ENCODE measurements at regions not wholly inside any gene's neighbourhood (a gene's known extent, or its start where the extent isn't known, plus 50 kb on each side); places are given as distances from the start of the nearest gene placed in this dataset.
"Not testable (repeated sequence)": the region's sequence is repeated elsewhere in the genome, so short reads cannot be mapped to it uniquely, and the experiment has no call there.

- Histone ChIP-seq H3K18ac (ENCODE audit: low read length) (no peak overlapping the region), H3K27me3 (ENCODE audit: insufficient read depth, low read length, poor library complexity) (no peaks in the 10 kb centered on the region), H3K4me3 (ENCODE audit: low read length) (no peak overlapping the region), H3K4me1 (ENCODE audit: control insufficient read depth, low read depth, low read length) (peaks cover 5% of the 10 kb centered on the region), H3K79me1 (ENCODE audit: low read length) (no peaks in the 10 kb centered on the region), H3K36me3 (ENCODE audit: control insufficient read depth, insufficient read depth, low read length) (no peaks in the 10 kb centered on the region), H3K27ac (ENCODE audit: low read depth, low read length) (no peak overlapping the region), H4K8ac (ENCODE audit: low read depth, low read length) (no peak overlapping the region), H3K79me2 (ENCODE audit: control insufficient read depth, insufficient read depth, low read length) (no peaks in the 10 kb centered on the region), H4K5ac (ENCODE audit: low read length) (no peak overlapping the region), H3K23ac (ENCODE audit: low read length) (no peak overlapping the region), H2BK5ac (ENCODE audit: low read length) (no peak overlapping the region), H3K4ac (ENCODE audit: low read depth, low read length) (no peak overlapping the region), H3K4me2 (ENCODE audit: low read length) (no peak overlapping the region), H2BK120ac (ENCODE audit: low read depth, low read length) (no peak overlapping the region), H3K9ac (ENCODE audit: low read length) (no peak overlapping the region), H3K56ac (ENCODE audit: low read length) (no peak overlapping the region), H2AK5ac (ENCODE audit: low read length) (no peak overlapping the region), H2BK15ac (replicated peaks; ENCODE audit: low read depth) (no peak overlapping the region)
- no CpG with 5 or more reads among the region's 3 CpGs for WGBS (ENCODE audit: extremely low coverage, insufficient coverage, low lambda C conversion rate)
- no peak for DNase-seq
Measured at GRCh38 chr17:77836557-77837041, 121.9 kb upstream of the TNRC6C start.

GRCh38 chr17:77837072-77837471 is 121.4 kb upstream of the TNRC6C start:
- H2BK120ac ChIP-seq (ENCODE audit: low read depth, low read length); H3K23ac ChIP-seq (ENCODE audit: low read length); H3K4me3 ChIP-seq (ENCODE audit: low read length); H2BK15ac ChIP-seq (replicated peaks; ENCODE audit: low read depth); H3K18ac ChIP-seq (ENCODE audit: low read length); H3K36me3 ChIP-seq (ENCODE audit: control insufficient read depth, insufficient read depth, low read length); H4K5ac ChIP-seq (ENCODE audit: low read length); H3K27ac ChIP-seq (ENCODE audit: low read depth, low read length); H3K4me2 ChIP-seq (ENCODE audit: low read length); H3K27me3 ChIP-seq (ENCODE audit: insufficient read depth, low read length, poor library complexity); H2BK5ac ChIP-seq (ENCODE audit: low read length); H3K56ac ChIP-seq (ENCODE audit: low read length); H3K79me2 ChIP-seq (ENCODE audit: control insufficient read depth, insufficient read depth, low read length); H2AK5ac ChIP-seq (ENCODE audit: low read length); H3K9ac ChIP-seq (ENCODE audit: low read length); H4K8ac ChIP-seq (ENCODE audit: low read depth, low read length); H3K4me1 ChIP-seq (ENCODE audit: control insufficient read depth, low read depth, low read length); H3K4ac ChIP-seq (ENCODE audit: low read depth, low read length); DNase-seq; H3K79me1 ChIP-seq (ENCODE audit: low read length): not testable (repeated sequence)
- no CpG with 5 or more reads among the region's 5 CpGs for WGBS (ENCODE audit: extremely low coverage, insufficient coverage, low lambda C conversion rate)

GRCh38 chr17:77837917-77838316 is 120.6 kb upstream of the TNRC6C start:
- no peak overlapping the region for H3K4me2 ChIP-seq (ENCODE audit: low read length)
- H3K4me3 ChIP-seq (ENCODE audit: low read length), result no peak overlapping the region
- no CpG with 5 or more reads among the region's 9 CpGs for WGBS (ENCODE audit: extremely low coverage, insufficient coverage, low lambda C conversion rate)

GRCh38 chr17:77838748-77839697 is 119.5 kb upstream of the TNRC6C start:
- no peak overlapping the region for H3K56ac ChIP-seq (ENCODE audit: low read length)
- no peaks in the 10 kb centered on the region for H3K79me2 ChIP-seq (ENCODE audit: control insufficient read depth, insufficient read depth, low read length)
- no peaks in the 10 kb centered on the region for H3K27me3 ChIP-seq (ENCODE audit: insufficient read depth, low read length, poor library complexity)
- no peak overlapping the region for H4K5ac ChIP-seq (ENCODE audit: low read length)
- no peak overlapping the region for H3K4me3 ChIP-seq (ENCODE audit: low read length)
- WGBS (ENCODE audit: extremely low coverage, insufficient coverage, low lambda C conversion rate), result no CpG with 5 or more reads among the region's 23 CpGs
- H3K4ac ChIP-seq (ENCODE audit: low read depth, low read length), result no peak overlapping the region
- DNase-seq, result no peak
- H2AK5ac ChIP-seq (ENCODE audit: low read length), result no peak overlapping the region
- H3K9ac ChIP-seq (ENCODE audit: low read length), result no peak overlapping the region
- H2BK120ac ChIP-seq (ENCODE audit: low read depth, low read length), result no peak overlapping the region
- H3K27ac ChIP-seq (ENCODE audit: low read depth, low read length), result no peak overlapping the region
- no peaks in the 10 kb centered on the region for H3K79me1 ChIP-seq (ENCODE audit: low read length)
- no peak overlapping the region for H2BK5ac ChIP-seq (ENCODE audit: low read length)
- H3K18ac ChIP-seq (ENCODE audit: low read length), result no peak overlapping the region
- no peak overlapping the region for H2BK15ac ChIP-seq (replicated peaks; ENCODE audit: low read depth)
- no peak overlapping the region for H3K4me2 ChIP-seq (ENCODE audit: low read length)
- H3K4me1 ChIP-seq (ENCODE audit: control insufficient read depth, low read depth, low read length), result peaks cover 5% of the 10 kb centered on the region
- H3K23ac ChIP-seq (ENCODE audit: low read length), result no peak overlapping the region
- no peaks in the 10 kb centered on the region for H3K36me3 ChIP-seq (ENCODE audit: control insufficient read depth, insufficient read depth, low read length)
- H4K8ac ChIP-seq (ENCODE audit: low read depth, low read length), result no peak overlapping the region

More at GRCh38 chr17:77837917-77838316, 120.6 kb upstream of the TNRC6C start:
- H3K23ac ChIP-seq (ENCODE audit: low read length), result no peak overlapping the region
- no peaks in the 10 kb centered on the region for H3K79me2 ChIP-seq (ENCODE audit: control insufficient read depth, insufficient read depth, low read length)
- no peak overlapping the region for H3K4ac ChIP-seq (ENCODE audit: low read depth, low read length)
- H3K36me3 ChIP-seq (ENCODE audit: control insufficient read depth, insufficient read depth, low read length), result no peaks in the 10 kb centered on the region
- no peak overlapping the region for H3K18ac ChIP-seq (ENCODE audit: low read length)
- H4K5ac ChIP-seq (ENCODE audit: low read length), result no peak overlapping the region
- H2BK120ac ChIP-seq (ENCODE audit: low read depth, low read length), result no peak overlapping the region
- H4K8ac ChIP-seq (ENCODE audit: low read depth, low read length), result no peak overlapping the region
- H3K27ac ChIP-seq (ENCODE audit: low read depth, low read length), result no peak overlapping the region
- no peaks in the 10 kb centered on the region for H3K79me1 ChIP-seq (ENCODE audit: low read length)
- no peak overlapping the region for H2AK5ac ChIP-seq (ENCODE audit: low read length)
- H3K9ac ChIP-seq (ENCODE audit: low read length), result no peak overlapping the region
- no peak overlapping the region for H2BK15ac ChIP-seq (replicated peaks; ENCODE audit: low read depth)
- H3K27me3 ChIP-seq (ENCODE audit: insufficient read depth, low read length, poor library complexity), result no peaks in the 10 kb centered on the region
- no peak for DNase-seq
- peaks cover 5% of the 10 kb centered on the region for H3K4me1 ChIP-seq (ENCODE audit: control insufficient read depth, low read depth, low read length)
- H3K56ac ChIP-seq (ENCODE audit: low read length), result no peak overlapping the region
- no peak overlapping the region for H2BK5ac ChIP-seq (ENCODE audit: low read length)

- Histone ChIP-seq H4K8ac (ENCODE audit: low read depth, low read length) (no peak overlapping the region), H3K79me1 (ENCODE audit: low read length) (no peaks in the 10 kb centered on the region), H3K79me2 (ENCODE audit: control insufficient read depth, insufficient read depth, low read length) (no peaks in the 10 kb centered on the region), H3K56ac (ENCODE audit: low read length) (no peak overlapping the region), H3K4me2 (ENCODE audit: low read length) (no peak overlapping the region), H3K36me3 (ENCODE audit: control insufficient read depth, insufficient read depth, low read length) (no peaks in the 10 kb centered on the region), H4K5ac (ENCODE audit: low read length) (no peak overlapping the region), H3K4me1 (ENCODE audit: control insufficient read depth, low read depth, low read length) (no peaks in the 10 kb centered on the region), H3K27ac (ENCODE audit: low read depth, low read length) (no peak overlapping the region), H3K4me3 (ENCODE audit: low read length) (no peak overlapping the region), H3K9ac (ENCODE audit: low read length) (no peak overlapping the region), H3K23ac (ENCODE audit: low read length) (no peak overlapping the region), H3K18ac (ENCODE audit: low read length) (no peak overlapping the region), H2BK15ac (replicated peaks; ENCODE audit: low read depth) (no peak overlapping the region), H2BK5ac (ENCODE audit: low read length) (no peak overlapping the region), H2BK120ac (ENCODE audit: low read depth, low read length) (no peak overlapping the region), H3K4ac (ENCODE audit: low read depth, low read length) (no peak overlapping the region), H3K27me3 (ENCODE audit: insufficient read depth, low read length, poor library complexity) (no peaks in the 10 kb centered on the region), H2AK5ac (ENCODE audit: low read length) (no peak overlapping the region)
- WGBS (ENCODE audit: extremely low coverage, insufficient coverage, low lambda C conversion rate), result no CpG with 5 or more reads among the region's 16 CpGs
- DNase-seq, result no peak
Measured at GRCh38 chr17:77839698-77840512, 118.6 kb upstream of the TNRC6C start.

Data from mesendoderm (in vitro differentiated cells).